Mucosa of rectum (tissue), 2 donors: ENCODE measurements at regions not wholly inside any gene's neighbourhood (a gene's known extent, or its start where the extent isn't known, plus 50 kb on each side); places are given as distances from the start of the nearest gene placed in this dataset.

ENCODE experiments used
- H3K27ac ChIP-seq, 2 donors: one replicate each; pipeline ENCODE4 v1.7.0; 2013; ENCODE audit warnings: inconsistent platforms in 2 of 2, low read depth in 2 of 2, low read length in 2 of 2
- H3K27me3 ChIP-seq, 2 donors: one replicate each; pipeline ENCODE4 v1.7.0; 2013; ENCODE audit warnings: low read length in 2 of 2; ENCODE audit not compliant: control insufficient read depth in 2 of 2, insufficient read depth in 2 of 2
- H3K36me3 ChIP-seq, 2 donors: one replicate each; pipeline ENCODE4 v1.7.0; 2013; ENCODE audit warnings: low read length in 2 of 2; ENCODE audit not compliant: control insufficient read depth in 2 of 2, insufficient read depth in 2 of 2
- H3K4me1 ChIP-seq, 2 donors: one replicate each; pipeline ENCODE4 v1.7.0; 2013; ENCODE audit warnings: low read length in 2 of 2, mild to moderate bottlenecking in 1 of 2; ENCODE audit not compliant: control insufficient read depth in 2 of 2, insufficient read depth in 2 of 2
- H3K4me3 ChIP-seq, 2 donors: one replicate each; pipeline ENCODE4 v1.7.0; 2013; ENCODE audit warnings: low read length in 2 of 2
- H3K9ac ChIP-seq, 2 donors: one replicate each; pipeline ENCODE4 v1.7.0; 2013; ENCODE audit warnings: low read length in 2 of 2, low read depth in 1 of 2, mild to moderate bottlenecking in 1 of 2
- H3K9me3 ChIP-seq, 2 donors: one replicate each; pipeline ENCODE4 v1.7.0; 2013; ENCODE audit warnings: low read length in 2 of 2; ENCODE audit not compliant: control insufficient read depth in 2 of 2
- donor health status: healthy.
- donor health status: Normal muscosa, but diverticular disease.

DNA sequence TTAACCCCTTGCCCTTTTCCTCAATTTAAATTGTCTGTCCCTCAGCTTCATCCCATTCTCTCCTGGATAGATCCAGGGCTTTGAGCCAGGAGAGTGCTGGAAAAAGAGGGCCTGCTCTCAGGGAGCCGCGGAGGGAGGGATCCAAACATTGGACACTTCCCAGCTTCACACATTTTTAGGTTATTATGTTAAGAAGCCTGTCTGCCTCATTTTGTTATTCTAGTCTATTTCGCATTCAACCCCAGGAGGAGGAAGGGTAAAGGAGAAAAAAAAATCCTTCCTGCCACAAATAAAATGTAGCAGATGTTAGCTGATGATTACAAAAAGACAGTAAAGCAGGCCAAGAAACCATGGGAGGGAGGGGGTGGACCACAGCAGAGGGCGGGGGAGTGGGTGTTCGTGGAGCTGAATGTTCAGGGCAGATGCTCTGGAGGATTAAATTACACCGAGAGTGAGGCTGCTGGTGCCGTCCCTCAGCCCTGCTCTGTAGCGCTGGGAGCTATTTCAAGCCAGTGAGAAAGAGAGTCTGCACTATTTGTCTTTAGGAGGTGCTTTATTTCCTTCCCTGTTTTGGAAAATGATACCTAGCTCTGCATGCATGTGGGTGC lies 60.6 kb upstream of the ZFR start:
- H3K27me3 ChIP-seq = no peaks in the 10 kb centered on the region
- no peak overlapping the region for H3K27ac ChIP-seq

DNA sequence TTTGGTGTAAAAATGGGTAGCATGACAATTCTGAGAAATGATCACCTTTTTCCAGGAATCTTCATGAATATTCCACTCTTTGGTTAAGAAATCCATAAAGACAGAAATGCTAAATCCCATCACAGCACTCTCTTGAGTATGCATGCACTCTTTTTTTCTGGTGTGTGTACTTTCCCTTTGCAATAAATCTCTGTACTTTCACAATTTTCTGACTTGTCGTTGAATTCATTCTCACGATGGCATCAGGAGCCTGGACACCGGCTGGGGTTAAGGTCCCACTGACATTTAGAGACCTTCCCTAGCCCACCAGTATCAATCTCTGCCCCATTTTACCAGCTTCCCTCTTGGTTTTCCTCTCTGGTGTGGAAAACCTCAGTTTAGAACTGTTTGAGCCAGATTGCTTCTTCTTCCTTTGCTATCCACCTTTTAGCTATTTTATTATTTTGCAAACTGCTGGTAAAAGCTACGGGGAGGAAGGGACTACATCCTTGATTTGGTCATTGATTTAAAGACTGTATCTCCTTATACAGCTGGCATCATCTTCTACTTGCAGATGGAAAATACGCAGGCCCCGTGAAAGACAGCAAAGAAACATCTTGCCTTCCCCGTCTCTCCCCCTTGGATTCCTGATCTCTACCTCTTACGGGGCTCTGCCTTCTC lies 59.9 kb upstream of the ZFR start:
- Histone ChIP-seq H3K4me1 (peaks cover 3 to 8% of the 10 kb centered on the region in 2 donors), H3K27me3 (no peaks in the 10 kb centered on the region), H3K27ac (no peak overlapping the region), H3K9ac (no peak overlapping the region), H3K9me3 (no peaks in the 10 kb centered on the region), H3K36me3 (no peaks in the 10 kb centered on the region), H3K4me3 (no peak overlapping the region)

More for the DNA sequence above, 60.6 kb upstream of the ZFR start:
- Histone ChIP-seq H3K9ac (no peak overlapping the region), H3K4me1 (peaks cover 3 to 8% of the 10 kb centered on the region in 2 donors), H3K4me3 (no peak overlapping the region), H3K36me3 (no peaks in the 10 kb centered on the region), H3K9me3 (no peaks in the 10 kb centered on the region)

DNA sequence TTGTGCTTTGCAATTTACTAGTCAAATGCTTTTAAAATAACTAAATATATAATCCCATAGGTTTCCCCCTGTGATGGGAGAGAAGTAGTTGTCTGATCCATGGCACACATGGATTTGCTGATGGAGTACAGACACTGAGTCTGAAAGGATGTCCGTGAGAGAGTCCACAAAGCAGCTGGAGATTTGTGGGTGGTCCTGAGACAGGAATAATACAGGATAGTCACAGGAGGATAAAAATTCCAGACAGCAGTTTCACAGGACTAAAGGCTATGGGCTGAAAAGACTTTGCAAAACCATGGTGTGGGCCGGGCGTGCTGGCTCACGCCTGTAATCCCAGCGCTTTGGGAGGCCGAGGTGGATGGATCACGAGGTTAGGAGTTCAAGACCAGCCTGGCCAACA lies 58.7 kb upstream of the ZFR start:
- no peak overlapping the region for H3K9ac ChIP-seq
- H3K27ac ChIP-seq = no peak overlapping the region
- no peaks in the 10 kb centered on the region for H3K9me3 ChIP-seq
- no peaks in the 10 kb centered on the region for H3K36me3 ChIP-seq
- no peaks in the 10 kb centered on the region for H3K27me3 ChIP-seq
- H3K4me3 ChIP-seq = no peak overlapping the region
- H3K4me1 ChIP-seq = peaks cover 3 to 8% of the 10 kb centered on the region in 2 donors

DNA sequence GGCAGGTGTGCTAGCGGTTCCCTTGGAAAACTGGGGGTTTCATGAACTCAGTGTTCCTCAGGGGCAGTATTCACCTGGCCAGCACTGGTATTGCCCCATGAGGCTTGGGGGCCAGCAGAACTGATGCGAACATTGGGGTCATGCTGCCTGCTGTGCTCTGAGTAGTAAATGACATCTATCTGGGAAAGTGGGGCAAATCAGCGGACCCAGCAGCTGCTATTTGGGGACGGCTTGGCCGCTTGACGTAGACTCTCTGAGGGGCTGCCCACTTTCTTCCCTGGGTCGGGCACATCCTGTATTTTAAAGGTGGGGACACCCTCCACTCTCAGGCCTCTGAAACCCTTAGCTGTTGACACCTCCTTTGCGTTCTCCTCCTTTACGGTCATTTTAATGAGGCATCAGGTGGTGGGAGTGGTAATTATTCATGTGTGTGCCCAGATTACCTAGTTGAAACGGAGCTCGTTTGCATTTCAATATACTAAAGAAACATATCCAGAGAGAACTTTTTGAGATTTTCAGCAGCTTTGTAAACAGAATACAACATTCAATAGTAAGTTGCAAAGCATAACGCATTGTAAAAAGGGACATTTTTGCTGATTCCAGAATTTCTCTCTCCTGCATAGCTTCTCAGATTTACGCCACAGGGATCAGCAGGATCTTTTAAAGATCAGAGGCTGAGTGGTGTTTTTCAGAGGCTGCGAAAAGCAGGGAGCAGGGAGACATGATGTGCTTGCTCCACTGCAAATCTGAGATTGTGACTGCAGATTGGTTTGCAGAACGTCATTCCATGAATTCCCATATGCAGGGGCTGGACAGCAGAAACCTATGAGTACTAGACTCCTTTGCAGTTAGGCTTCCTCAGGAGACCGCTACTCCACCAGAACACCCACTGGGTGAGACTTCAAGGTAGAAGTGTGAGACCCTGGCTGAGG lies 56.8 kb upstream of the ZFR start:
- peaks cover 2 to 8% of the 10 kb centered on the region in 2 donors for H3K4me1 ChIP-seq
- no peak overlapping the region for H3K9ac ChIP-seq
- H3K36me3 ChIP-seq = no peaks in the 10 kb centered on the region
- no peak overlapping the region for H3K4me3 ChIP-seq
- no peaks in the 10 kb centered on the region for H3K27me3 ChIP-seq
- no peaks in the 10 kb centered on the region for H3K9me3 ChIP-seq
- H3K27ac ChIP-seq = no peak overlapping the region

DNA sequence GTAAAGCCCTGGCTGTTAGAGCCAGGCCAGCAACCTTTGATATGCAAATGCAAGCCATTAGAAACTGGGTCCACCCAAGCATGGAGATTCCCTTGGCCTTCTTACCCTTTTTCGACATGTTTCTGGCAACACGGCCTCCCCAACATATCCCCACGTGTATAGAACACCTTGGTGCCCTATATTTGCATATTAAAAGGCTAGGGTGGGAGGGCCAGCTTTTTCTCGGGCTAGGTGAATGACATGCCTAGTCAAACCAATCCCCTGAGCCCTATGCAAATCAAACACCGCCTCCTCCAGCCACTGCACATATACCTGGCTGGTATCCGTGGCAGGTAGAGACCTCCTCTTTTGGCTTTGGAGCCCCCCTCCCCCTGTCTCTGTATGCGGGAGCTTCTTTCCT lies 55.6 kb upstream of the ZFR start:
- Histone ChIP-seq H3K4me1 (no peaks in the 10 kb centered on the region), H3K27ac (no peak overlapping the region), H3K27me3 (no peaks in the 10 kb centered on the region), H3K4me3 (no peak overlapping the region), H3K36me3 (no peaks in the 10 kb centered on the region), H3K9me3 (no peaks in the 10 kb centered on the region), H3K9ac (no peak overlapping the region)

DNA sequence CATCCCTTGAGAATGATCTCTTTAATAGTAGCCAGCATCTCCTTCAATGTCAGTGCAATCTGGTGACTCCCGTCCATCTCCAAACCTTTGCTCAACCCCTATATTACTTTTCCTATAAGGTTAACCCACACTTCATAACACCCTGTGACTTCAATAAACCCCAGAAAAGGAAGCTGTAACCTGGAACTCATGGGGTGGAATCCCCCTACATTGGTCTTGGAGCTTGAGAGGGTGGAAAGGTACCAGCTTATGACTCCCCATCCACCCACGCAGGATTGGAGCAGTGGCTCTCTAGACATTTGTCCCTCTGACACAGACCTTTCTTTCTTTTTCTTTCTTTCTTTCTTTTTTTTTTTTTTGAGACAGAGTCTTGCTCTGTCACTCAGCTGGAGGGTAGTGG lies 54.7 kb upstream of the ZFR start:
- H3K9me3 ChIP-seq = no peaks in the 10 kb centered on the region
- no peak overlapping the region for H3K4me3 ChIP-seq
- no peaks in the 10 kb centered on the region for H3K4me1 ChIP-seq
- no peak overlapping the region for H3K9ac ChIP-seq
- H3K27me3 ChIP-seq = no peaks in the 10 kb centered on the region
- H3K27ac ChIP-seq = no peak overlapping the region
- no peaks in the 10 kb centered on the region for H3K36me3 ChIP-seq

DNA sequence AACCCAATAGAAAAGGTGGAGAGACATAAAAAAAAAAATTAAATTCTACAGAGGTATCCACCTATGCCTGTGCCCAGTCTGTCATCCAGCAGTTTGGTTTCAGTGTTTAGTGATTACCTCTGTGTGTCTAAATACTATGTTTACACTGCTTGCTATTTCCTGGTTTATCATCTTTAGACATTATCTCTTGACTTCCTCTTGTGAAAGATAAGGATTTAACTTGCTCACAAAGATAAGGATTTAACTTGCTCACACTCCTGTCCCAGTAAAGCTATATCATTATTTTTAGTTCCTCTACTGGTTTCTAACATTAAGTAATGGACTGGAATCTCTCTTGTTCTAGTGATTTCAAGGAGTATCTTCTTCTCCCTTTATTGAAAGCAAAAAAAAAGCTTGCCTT lies 53.9 kb upstream of the ZFR start:
- Histone ChIP-seq H3K9ac (no peak overlapping the region), H3K4me3 (no peak overlapping the region), H3K27ac (no peak overlapping the region), H3K36me3 (no peaks in the 10 kb centered on the region), H3K27me3 (no peaks in the 10 kb centered on the region), H3K9me3 (no peaks in the 10 kb centered on the region), H3K4me1 (no peaks in the 10 kb centered on the region)

DNA sequence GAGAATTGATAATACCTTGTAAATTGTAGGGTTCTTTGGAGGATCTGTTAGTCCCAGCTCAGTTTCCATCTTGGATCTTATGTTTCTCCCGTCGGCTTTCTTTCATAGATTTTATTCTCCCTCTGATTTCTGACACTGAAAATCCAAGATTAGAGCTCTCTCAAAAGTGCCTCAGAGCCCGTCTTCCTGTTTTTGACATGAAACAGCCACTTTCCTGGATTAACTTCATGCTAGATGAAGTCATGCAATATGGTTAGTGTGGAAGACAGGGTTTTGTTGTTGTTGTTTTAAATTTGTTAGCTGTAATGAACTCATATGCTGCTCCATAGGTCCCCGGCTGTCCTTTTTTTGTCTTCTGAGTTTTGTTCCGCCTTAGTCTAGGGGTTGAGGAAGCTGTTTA lies 51.6 kb upstream of the ZFR start:
- H3K9me3 ChIP-seq = no peaks in the 10 kb centered on the region
- no peak overlapping the region for H3K9ac ChIP-seq
- H3K4me3 ChIP-seq = no peak overlapping the region
- H3K4me1 ChIP-seq = no peaks in the 10 kb centered on the region
- H3K27ac ChIP-seq = no peak overlapping the region
- no peaks in the 10 kb centered on the region for H3K36me3 ChIP-seq
- no peaks in the 10 kb centered on the region for H3K27me3 ChIP-seq

DNA sequence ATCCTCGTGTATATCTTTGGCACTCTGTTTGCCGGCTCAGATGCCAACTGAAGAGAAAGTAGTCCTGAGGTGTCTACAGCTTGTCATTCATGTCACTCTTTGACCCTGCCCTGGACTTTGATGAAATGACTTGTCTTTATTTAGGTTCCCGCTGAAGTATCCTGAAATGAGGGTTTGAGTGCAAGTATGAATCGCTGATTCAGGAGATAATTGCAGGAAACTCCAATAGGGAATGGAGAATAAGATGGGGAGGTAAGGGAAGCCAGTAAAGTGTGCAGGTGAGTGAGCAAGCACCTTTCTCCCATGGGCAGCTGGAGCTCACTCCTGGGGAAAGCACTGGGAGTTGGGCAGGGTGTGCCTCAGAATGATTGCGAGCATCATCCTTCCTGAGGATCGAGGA lies 50.3 kb upstream of the ZFR start:
- no peak overlapping the region for H3K9ac ChIP-seq
- peaks cover 0 to 1% of the 10 kb centered on the region in 2 donors for H3K4me1 ChIP-seq
- H3K9me3 ChIP-seq = no peaks in the 10 kb centered on the region
- no peaks in the 10 kb centered on the region for H3K36me3 ChIP-seq
- no peak overlapping the region for H3K27ac ChIP-seq
- no peaks in the 10 kb centered on the region for H3K27me3 ChIP-seq
- no peak overlapping the region for H3K4me3 ChIP-seq
